Lower leg skin (tissue), 4 donors: ENCODE measurements at regions not wholly inside any gene's neighbourhood (a gene's known extent, or its start where the extent isn't known, plus 50 kb on each side); places are given as distances from the start of the nearest gene placed in this dataset.

Source experiments
- DNase-seq, 2 donors: peaks; one replicate each; pipeline ENCODE4 v3.0.0-alpha.2; 2019; ENCODE audit warnings: low spot score in 2 of 2
- H3K4me3 ChIP-seq: fragments of 200-600 bp; sonication (generic); 2 replicates; pipeline ENCODE4 v1.5.1; 2017; ENCODE audit warnings: mild to moderate bottlenecking, low read depth; ENCODE audit not compliant: poor library complexity, severe bottlenecking
- CTCF ChIP-seq, 3 donors: fragments of 450-650 bp; IDR thresholded peaks; one replicate each; pipeline ENCODE4 v1.5.1; 2016; ENCODE audit warnings: antibody characterized with exemption in 3 of 3, mild to moderate bottlenecking in 3 of 3, moderate library complexity in 2 of 3
- POLR2A ChIP-seq, 2 donors: fragments of 450-650 bp; IDR thresholded peaks; one replicate each; pipeline ENCODE4 v1.6.1; 2016 to 2017; ENCODE audit warnings: antibody characterized with exemption in 2 of 2, mild to moderate bottlenecking in 1 of 2, moderate library complexity in 1 of 2
- WGBS, 2 donors: methylation state at CpG; one replicate each; pipeline ENCODE4 v1.1.5; 2018; 5-methylcytosine and 5-hydroxymethylcytosine counted together
- intact Hi-C: fragments of 100-400 bp; cut with DNase I; formaldehyde crosslinking; loops from one replicate; pipeline ENCODE4 v1.15.0; 2023; ENCODE audit warnings: low total_unique reads

GRCh38 chr12:110794623-110795280 lies 52.0 kb upstream of the CCDC63 start:
- 38 to 40% methylated on average over 8 of the region's 8 CpGs for WGBS, 2 donors
- DNase-seq, result peak in 1 of 2 donors; percentile 85
- no peak overlapping the region for H3K4me3 ChIP-seq
- intact Hi-C loops, result no loop called here
- TF ChIP-seq POLR2A (IDR thresholded peaks at IDR 0.05) (no peak), CTCF (IDR thresholded peaks at IDR 0.05) (no peak)

- H3K4me3 ChIP-seq, result no peak overlapping the region
- intact Hi-C loops, result no loop called here
- TF ChIP-seq POLR2A (IDR thresholded peaks at IDR 0.05) (no peak), CTCF (IDR thresholded peaks at IDR 0.05) (no peak)
- DNase-seq, result no peak
- WGBS, 2 donors, result 89 to 98% methylated on average over 8 of the region's 8 CpGs
Measured at GRCh38 chr12:110796952-110797351, 49.8 kb upstream of the CCDC63 start.
